ENCODE measurements at regions not wholly inside any gene's neighbourhood (a gene's known extent, or its start where the extent isn't known, plus 50 kb on each side); places are given as distances from the start of the nearest gene placed in this dataset.

DNA sequence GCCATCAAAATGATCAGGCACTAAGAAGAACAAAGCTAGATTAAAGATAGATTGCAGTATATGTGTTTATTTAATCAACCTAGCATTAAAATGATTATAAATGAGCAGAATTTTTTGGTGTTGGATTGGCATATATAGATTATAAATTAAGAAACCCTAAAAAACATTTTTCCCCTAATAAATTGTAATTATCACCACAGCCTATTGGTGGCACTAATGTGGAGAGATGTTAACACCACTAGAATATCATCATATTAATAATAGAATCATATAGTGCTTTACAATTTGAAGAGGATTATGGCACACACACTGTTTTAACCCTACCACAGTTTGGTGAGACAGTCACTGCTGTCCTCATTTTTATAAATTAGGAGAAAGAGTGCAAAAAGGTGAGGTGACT, 112.4 kb upstream of the RND3 start:
- Histone ChIP-seq H3K9me3 (no peaks in the 10 kb centered on the region), H3K4me3 (no peak overlapping the region), H3K4me1 (peaks cover 0 to 9% (median 0%) of the 10 kb centered on the region in 3 donors), H3K27me3 (no peaks in the 10 kb centered on the region), H3K27ac (no peak overlapping the region), H3K36me3 (no peaks in the 10 kb centered on the region)
- TF ChIP-seq POLR2A (IDR thresholded peaks at IDR 0.05), result no peak
- TF ChIP-seq, protein P1, sequence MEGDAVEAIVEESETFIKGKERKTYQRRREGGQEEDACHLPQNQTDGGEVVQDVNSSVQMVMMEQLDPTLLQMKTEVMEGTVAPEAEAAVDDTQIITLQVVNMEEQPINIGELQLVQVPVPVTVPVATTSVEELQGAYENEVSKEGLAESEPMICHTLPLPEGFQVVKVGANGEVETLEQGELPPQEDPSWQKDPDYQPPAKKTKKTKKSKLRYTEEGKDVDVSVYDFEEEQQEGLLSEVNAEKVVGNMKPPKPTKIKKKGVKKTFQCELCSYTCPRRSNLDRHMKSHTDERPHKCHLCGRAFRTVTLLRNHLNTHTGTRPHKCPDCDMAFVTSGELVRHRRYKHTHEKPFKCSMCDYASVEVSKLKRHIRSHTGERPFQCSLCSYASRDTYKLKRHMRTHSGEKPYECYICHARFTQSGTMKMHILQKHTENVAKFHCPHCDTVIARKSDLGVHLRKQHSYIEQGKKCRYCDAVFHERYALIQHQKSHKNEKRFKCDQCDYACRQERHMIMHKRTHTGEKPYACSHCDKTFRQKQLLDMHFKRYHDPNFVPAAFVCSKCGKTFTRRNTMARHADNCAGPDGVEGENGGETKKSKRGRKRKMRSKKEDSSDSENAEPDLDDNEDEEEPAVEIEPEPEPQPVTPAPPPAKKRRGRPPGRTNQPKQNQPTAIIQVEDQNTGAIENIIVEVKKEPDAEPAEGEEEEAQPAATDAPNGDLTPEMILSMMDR (IDR thresholded peaks at IDR 0.05), result peak in 1 of 6 experiments; percentile 37
- intact Hi-C loops (cut with DNase I), result no loop called here
- no peak for DNase-seq

- TF ChIP-seq, protein P1 (IDR thresholded peaks at IDR 0.05), result no peak
- TF ChIP-seq POLR2A (IDR thresholded peaks at IDR 0.05), result no peak
- Histone ChIP-seq H3K27me3 (no peaks in the 10 kb centered on the region), H3K4me3 (no peak overlapping the region), H3K4me1 (peaks cover 0 to 9% (median 0%) of the 10 kb centered on the region in 3 donors), H3K36me3 (no peaks in the 10 kb centered on the region), H3K27ac (no peak overlapping the region), H3K9me3 (no peaks in the 10 kb centered on the region)
- 46 to 58% methylated on average over 2 of the region's 2 CpGs for WGBS, 2 donors
- no peak for DNase-seq
- intact Hi-C loops (cut with DNase I), result no loop called here
Measured at GRCh38 chr2:150598383-150598782, 110.9 kb upstream of the RND3 start.

DNA sequence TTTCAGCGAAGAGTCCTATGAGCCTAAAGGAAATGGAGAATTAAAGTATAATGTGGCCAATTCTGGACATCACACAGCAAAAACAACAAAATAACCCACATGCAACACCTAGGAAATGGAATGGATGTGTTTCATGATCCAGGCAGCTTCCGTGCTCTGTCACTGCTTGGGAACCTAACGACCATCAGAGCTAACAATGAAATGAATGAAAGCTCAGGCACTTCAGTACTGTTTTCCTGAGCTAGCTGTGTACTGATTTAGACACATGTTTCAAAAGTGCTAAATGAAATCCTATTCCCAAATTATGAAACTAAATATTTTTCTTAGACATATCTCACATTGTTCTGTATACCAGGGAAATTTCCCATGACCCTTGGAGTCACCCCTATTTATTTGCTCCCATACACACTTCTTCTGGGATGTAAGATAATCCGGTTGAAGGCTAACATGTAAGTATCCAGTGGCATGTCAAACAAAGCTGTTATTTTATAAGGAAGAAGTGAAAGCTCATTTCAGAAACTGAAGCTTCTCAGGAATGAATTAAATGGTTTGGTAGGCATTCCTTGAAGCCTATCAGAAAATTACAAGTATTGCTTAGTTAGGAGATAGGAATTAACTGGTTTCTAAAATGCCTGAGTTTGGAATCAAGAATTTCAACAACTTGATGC, 108.5 kb upstream of the RND3 start:
- H3K36me3 ChIP-seq, result no peaks in the 10 kb centered on the region
- 80% methylated on average over 4 of the region's 4 CpGs for WGBS, 2 donors

DNA sequence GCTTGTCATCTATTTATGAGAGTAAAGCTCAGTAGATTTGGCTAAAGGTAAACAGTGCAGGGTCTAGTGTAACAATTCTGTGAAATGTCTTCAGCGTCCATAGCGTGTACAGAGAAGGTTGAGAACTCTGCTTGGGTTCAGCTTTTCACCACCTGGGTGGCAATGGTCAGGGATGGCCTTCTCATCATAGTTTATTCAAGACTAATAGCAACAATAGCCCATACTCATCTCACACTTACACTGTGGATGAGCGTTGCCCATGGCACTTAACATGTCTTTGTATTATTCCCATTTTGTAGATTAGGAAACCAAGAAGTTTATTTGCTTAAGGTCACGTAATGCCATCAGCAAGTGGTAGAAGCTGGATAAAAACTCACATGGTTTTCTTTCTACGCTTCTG, 106.8 kb upstream of the RND3 start:
- H3K27ac ChIP-seq, result no peak overlapping the region
- H3K4me1 ChIP-seq, result no peaks in the 10 kb centered on the region
- no peak overlapping the region for H3K4me3 ChIP-seq
- H3K27me3 ChIP-seq, result no peaks in the 10 kb centered on the region
- intact Hi-C loops (cut with DNase I), result no loop called here
- H3K9me3 ChIP-seq, result no peaks in the 10 kb centered on the region
- no peaks in the 10 kb centered on the region for H3K36me3 ChIP-seq
- WGBS, 2 donors, result 86 to 95% methylated on average over 5 of the region's 5 CpGs
- TF ChIP-seq, protein P1 (IDR thresholded peaks at IDR 0.05), result no peak
- no peak for TF ChIP-seq POLR2A (IDR thresholded peaks at IDR 0.05)
- no peak for DNase-seq

More for the DNA sequence above, 108.5 kb upstream of the RND3 start:
- Histone ChIP-seq H3K9me3 (no peaks in the 10 kb centered on the region), H3K4me3 (no peak overlapping the region), H3K27ac (no peak overlapping the region), H3K27me3 (no peaks in the 10 kb centered on the region), H3K4me1 (no peaks in the 10 kb centered on the region)
- no peak for DNase-seq
- intact Hi-C loops (cut with DNase I), result no loop called here
- TF ChIP-seq, protein P1 (IDR thresholded peaks at IDR 0.05), result no peak
- TF ChIP-seq POLR2A (IDR thresholded peaks at IDR 0.05), result no peak

DNA sequence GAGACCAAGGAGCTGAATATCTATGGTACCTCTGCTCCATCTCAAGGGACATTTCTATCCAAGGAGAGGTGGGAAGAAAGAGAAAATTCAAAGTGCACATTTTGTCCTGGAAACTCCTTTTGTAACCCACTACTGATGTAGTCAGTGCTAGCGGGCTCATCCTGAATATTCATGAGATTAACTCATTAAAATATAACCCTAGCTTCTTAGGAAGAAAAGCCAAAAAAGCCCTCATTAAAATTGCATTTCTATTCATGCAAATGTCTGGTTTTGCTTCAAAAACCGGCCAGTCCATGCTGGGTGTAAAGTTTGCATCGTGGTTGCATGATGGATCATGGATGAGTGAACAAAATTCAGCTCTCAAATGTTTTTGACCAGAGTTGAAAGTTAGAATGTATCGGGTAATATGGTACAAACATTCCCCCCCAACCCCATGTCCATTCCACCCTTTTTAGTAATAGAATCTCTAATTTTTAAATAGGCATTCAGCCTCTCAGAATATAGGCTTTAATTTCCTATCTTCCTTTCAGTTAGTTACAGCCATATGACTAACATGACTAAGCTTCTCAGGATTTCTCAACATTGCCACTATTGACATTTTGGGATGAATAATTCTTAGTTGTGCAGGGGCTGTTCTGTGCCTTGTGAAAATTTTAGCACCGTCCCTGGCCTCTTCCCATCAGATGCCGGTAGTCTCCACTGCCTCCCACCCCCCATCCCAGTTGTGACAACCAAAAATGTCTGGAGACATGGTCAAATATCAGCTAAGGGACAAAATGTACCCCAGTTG, 104.2 kb upstream of the RND3 start:
- TF ChIP-seq POLR2A (IDR thresholded peaks at IDR 0.05), result no peak
- TF ChIP-seq, protein P1 (IDR thresholded peaks at IDR 0.05), result no peak
- peaks cover 0 to 4% (median 0%) of the 10 kb centered on the region in 3 donors for H3K4me1 ChIP-seq
- no peaks in the 10 kb centered on the region for H3K27me3 ChIP-seq
- no peak overlapping the region for H3K4me3 ChIP-seq
- no peak for DNase-seq
- 77 to 89% methylated on average over 6 of the region's 6 CpGs for WGBS, 2 donors
- H3K9me3 ChIP-seq, result no peaks in the 10 kb centered on the region
- intact Hi-C loops (cut with DNase I), result no loop called here
- no peak overlapping the region for H3K27ac ChIP-seq
- no peaks in the 10 kb centered on the region for H3K36me3 ChIP-seq

All from esophagus squamous epithelium (tissue), 5 donors.